ENCODE measurements at regions not wholly inside any gene's neighbourhood (a gene's known extent, or its start where the extent isn't known, plus 50 kb on each side); places are given as distances from the start of the nearest gene placed in this dataset.

- no peak for DNase-seq (ENCODE audit: low read depth)
These were observed 421.4 kb upstream of the B3GALT2 start for GRCh38 chr1:193607787-193608186.

GRCh38 chr1:193606035-193606434 is 419.6 kb upstream of the B3GALT2 start:
- no peak for DNase-seq (ENCODE audit: low read depth)

- DNase-seq (ENCODE audit: low read depth): no peak
These were observed 416.3 kb upstream of the B3GALT2 start for GRCh38 chr1:193602705-193603104.

GRCh38 chr1:193593147-193593885 is 406.9 kb upstream of the B3GALT2 start:
- no peak for DNase-seq (ENCODE audit: low read depth)

GRCh38 chr1:193592317-193592716 is 405.9 kb upstream of the B3GALT2 start:
- DNase-seq (ENCODE audit: low read depth): no peak

GRCh38 chr1:193590102-193590501 is 403.7 kb upstream of the B3GALT2 start:
- DNase-seq (ENCODE audit: low read depth): no peak

- DNase-seq (ENCODE audit: low read depth): no peak
These were observed 403.2 kb upstream of the B3GALT2 start for GRCh38 chr1:193589597-193590040.

- DNase-seq (ENCODE audit: low read depth): no peak
These were observed 402.1 kb upstream of the B3GALT2 start for GRCh38 chr1:193588311-193589082.

GRCh38 chr1:193584731-193585239 is 398.4 kb upstream of the B3GALT2 start:
- no peak for DNase-seq (ENCODE audit: low read depth)

- DNase-seq (ENCODE audit: low read depth): no peak
These were observed 394.9 kb upstream of the B3GALT2 start for GRCh38 chr1:193581341-193581740.

GRCh38 chr1:193580419-193580818 is 394.0 kb upstream of the B3GALT2 start:
- DNase-seq (ENCODE audit: low read depth): no peak

GRCh38 chr1:193579323-193579722 is 392.9 kb upstream of the B3GALT2 start:
- DNase-seq (ENCODE audit: low read depth): no peak

- no peak for DNase-seq (ENCODE audit: low read depth)
These were observed 388.5 kb upstream of the B3GALT2 start for GRCh38 chr1:193574913-193575312.

- DNase-seq (ENCODE audit: low read depth): no peak
These were observed 383.5 kb upstream of the B3GALT2 start for GRCh38 chr1:193569983-193570269.

GRCh38 chr1:193569096-193569982 is 382.9 kb upstream of the B3GALT2 start:
- no peak for DNase-seq (ENCODE audit: low read depth)

- no peak for DNase-seq (ENCODE audit: low read depth)
These were observed 382.1 kb upstream of the B3GALT2 start for GRCh38 chr1:193568512-193568911.

GRCh38 chr1:193567937-193568336 is 381.5 kb upstream of the B3GALT2 start:
- DNase-seq (ENCODE audit: low read depth): no peak

GRCh38 chr1:193566735-193567134 is 380.3 kb upstream of the B3GALT2 start:
- DNase-seq (ENCODE audit: low read depth): no peak

GRCh38 chr1:193565971-193566577 is 379.7 kb upstream of the B3GALT2 start:
- no peak for DNase-seq (ENCODE audit: low read depth)

GRCh38 chr1:193562121-193562520 is 375.7 kb upstream of the B3GALT2 start:
- DNase-seq (ENCODE audit: low read depth): no peak

- DNase-seq (ENCODE audit: low read depth): no peak
These were observed 372.1 kb upstream of the B3GALT2 start for GRCh38 chr1:193558491-193559028.
